Prostate gland (tissue), 2 donors: ENCODE measurements at regions not wholly inside any gene's neighbourhood (a gene's known extent, or its start where the extent isn't known, plus 50 kb on each side); places are given as distances from the start of the nearest gene placed in this dataset.

Experiments
- POLR2A ChIP-seq: fragments of 450-650 bp; IDR thresholded peaks from one replicate; pipeline ENCODE4 v1.6.1; 2016; ENCODE audit warnings: antibody characterized with exemption, mild to moderate bottlenecking
- POLR2AphosphoS5 ChIP-seq: sonication (generic); formaldehyde crosslinking; IDR thresholded peaks from one replicate; pipeline ENCODE4 v1.6.1; 2017; ENCODE audit warnings: antibody characterized with exemption
- TF ChIP-seq, protein P1 (sequence below), 4 experiments: fragments of 200-600 bp in 2 of 4; fragments of 450-650 bp in 2 of 4; sonication (generic) in 2 of 4; IDR thresholded peaks; 1 replicate in 3 of 4; 2 replicates in 1 of 4; pipeline ENCODE4 v1.5.1; 2016 to 2019; ENCODE audit warnings: antibody characterized with exemption in 4 of 4, mild to moderate bottlenecking in 2 of 4, moderate library complexity in 2 of 4

DNA sequence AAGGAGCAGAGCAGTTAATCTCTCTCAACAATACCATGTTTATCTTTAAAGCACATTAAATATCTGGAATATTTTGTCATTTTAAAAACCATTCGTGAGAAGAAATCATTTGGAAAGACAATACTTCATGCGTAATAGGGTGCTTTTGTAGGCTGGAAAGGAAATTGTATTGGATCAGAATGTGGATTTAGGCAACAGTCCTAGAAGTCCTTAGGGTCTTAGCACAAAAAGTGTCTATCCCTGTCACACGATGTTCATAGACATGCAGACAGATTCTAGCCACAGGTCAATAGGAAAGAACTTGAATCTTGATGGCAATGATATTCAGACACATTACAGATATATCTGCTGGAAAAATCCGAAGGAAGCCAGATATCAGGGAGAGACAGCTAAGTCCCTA, 156.0 kb downstream of the KCTD12 start:
- TF ChIP-seq, protein P1, sequence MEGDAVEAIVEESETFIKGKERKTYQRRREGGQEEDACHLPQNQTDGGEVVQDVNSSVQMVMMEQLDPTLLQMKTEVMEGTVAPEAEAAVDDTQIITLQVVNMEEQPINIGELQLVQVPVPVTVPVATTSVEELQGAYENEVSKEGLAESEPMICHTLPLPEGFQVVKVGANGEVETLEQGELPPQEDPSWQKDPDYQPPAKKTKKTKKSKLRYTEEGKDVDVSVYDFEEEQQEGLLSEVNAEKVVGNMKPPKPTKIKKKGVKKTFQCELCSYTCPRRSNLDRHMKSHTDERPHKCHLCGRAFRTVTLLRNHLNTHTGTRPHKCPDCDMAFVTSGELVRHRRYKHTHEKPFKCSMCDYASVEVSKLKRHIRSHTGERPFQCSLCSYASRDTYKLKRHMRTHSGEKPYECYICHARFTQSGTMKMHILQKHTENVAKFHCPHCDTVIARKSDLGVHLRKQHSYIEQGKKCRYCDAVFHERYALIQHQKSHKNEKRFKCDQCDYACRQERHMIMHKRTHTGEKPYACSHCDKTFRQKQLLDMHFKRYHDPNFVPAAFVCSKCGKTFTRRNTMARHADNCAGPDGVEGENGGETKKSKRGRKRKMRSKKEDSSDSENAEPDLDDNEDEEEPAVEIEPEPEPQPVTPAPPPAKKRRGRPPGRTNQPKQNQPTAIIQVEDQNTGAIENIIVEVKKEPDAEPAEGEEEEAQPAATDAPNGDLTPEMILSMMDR (IDR thresholded peaks at IDR 0.05), result no peak
- TF ChIP-seq POLR2A (no peak), POLR2AphosphoS5 (no peak)
